A673 (cell line): ENCODE measurements at regions not wholly inside any gene's neighbourhood (a gene's known extent, or its start where the extent isn't known, plus 50 kb on each side); places are given as distances from the start of the nearest gene placed in this dataset.

Source experiments
- EZH2 ChIP-seq: fragments of 200-600 bp; sonication (generic); IDR thresholded peaks from 2 replicates; pipeline ENCODE4 v1.6.1; 2017; ENCODE audit warnings: borderline replicate concordance, low read depth, mild to moderate bottlenecking, mixed read lengths, antibody characterized with exemption, low read length; ENCODE audit not compliant: poor library complexity, severe bottlenecking
- TF ChIP-seq, protein P1 (sequence below): fragments of 300-800, 200-600 bp; sonication (generic); conservative IDR thresholded peaks from 2 replicates; pipeline ENCODE4 v1.5.1; 2017; ENCODE audit warnings: low read depth, mild to moderate bottlenecking, antibody characterized with exemption, low read length, moderate library complexity, mixed read lengths

DNA sequence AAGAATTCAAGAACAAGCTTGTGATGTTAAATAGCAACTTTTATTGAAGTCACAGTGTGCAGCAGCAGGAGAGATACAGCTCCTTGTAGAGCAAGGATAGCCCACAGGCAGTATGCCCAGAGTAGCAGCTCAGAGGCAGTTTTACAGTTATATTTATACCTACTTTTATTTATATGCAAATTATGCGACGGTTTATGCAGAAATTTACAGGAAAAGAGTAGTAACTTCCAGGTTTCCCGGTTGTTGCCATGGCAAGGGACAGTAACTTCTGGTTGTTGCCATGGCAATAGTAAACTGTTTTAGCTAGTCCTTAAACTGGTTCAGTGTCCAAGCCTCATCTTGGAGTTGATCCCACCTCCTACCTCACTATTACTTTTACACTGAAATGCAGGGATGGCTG is 344.6 kb upstream of the LYPLAL1 start:
- no peak for TF ChIP-seq EZH2
- TF ChIP-seq, protein P1, sequence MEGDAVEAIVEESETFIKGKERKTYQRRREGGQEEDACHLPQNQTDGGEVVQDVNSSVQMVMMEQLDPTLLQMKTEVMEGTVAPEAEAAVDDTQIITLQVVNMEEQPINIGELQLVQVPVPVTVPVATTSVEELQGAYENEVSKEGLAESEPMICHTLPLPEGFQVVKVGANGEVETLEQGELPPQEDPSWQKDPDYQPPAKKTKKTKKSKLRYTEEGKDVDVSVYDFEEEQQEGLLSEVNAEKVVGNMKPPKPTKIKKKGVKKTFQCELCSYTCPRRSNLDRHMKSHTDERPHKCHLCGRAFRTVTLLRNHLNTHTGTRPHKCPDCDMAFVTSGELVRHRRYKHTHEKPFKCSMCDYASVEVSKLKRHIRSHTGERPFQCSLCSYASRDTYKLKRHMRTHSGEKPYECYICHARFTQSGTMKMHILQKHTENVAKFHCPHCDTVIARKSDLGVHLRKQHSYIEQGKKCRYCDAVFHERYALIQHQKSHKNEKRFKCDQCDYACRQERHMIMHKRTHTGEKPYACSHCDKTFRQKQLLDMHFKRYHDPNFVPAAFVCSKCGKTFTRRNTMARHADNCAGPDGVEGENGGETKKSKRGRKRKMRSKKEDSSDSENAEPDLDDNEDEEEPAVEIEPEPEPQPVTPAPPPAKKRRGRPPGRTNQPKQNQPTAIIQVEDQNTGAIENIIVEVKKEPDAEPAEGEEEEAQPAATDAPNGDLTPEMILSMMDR: no peak
